ENCODE measurements at regions not wholly inside any gene's neighbourhood (a gene's known extent, or its start where the extent isn't known, plus 50 kb on each side); places are given as distances from the start of the nearest gene placed in this dataset.
"Not testable (repeated sequence)": the region's sequence is repeated elsewhere in the genome, so short reads cannot be mapped to it uniquely, and the experiment has no call there.

DNA sequence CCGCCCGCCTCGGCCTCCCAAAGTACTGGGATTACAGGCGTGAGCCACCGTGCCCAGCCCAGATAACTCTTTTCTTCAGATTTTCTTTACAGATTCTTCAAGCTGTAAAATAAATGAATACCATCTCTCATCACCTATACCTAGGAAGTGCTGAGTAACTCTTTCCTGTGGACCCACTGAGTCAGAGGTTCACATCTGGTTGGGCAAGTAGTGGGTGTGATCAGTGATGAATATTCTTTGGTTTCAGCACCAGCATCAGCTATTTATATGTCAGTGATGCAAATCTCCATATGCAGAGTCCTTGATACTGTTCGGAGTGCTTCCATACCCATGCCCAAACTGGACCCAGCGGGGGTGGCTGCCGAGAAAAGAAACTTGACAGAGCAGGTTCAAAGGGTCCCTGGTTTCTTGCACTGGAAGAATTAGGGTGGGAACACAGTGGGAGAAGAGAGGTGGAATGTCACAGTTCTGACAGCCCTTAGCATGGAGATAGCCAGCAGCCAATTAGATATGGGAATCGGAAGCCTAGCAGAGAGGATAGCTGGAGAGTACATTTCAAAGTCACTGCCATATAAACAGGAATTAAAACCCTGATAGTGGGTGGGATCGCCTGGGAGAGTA, 64.9 kb upstream of the DDR1 start:
- POLR2A ChIA-PET, result interaction anchor here (0.9 to 2.4 kb wide), 2 partner anchors 52 to 76 kb away, joined by 5 to 7 read pairs; partner anchors contain the start of gene IER3
- H3K9me3 Mint-ChIP-seq (ENCODE audit: insufficient read depth), result peaks cover 7% of the 10 kb centered on the region
- no peak overlapping the region for H3K27ac Mint-ChIP-seq
- no peak for ATAC-seq
- CTCF ChIA-PET, result interaction anchor here (0.7 to 5.4 kb wide), 13 partner anchors 10 to 268 kb away, joined by 3 to 38 read pairs (median 5); partner anchors contain the start of genes IER3 and VARS2
- no peaks in the 10 kb centered on the region for H3K27me3 Mint-ChIP-seq (ENCODE audit: low read depth)
- H3K36me3 Mint-ChIP-seq (ENCODE audit: low read depth), result peaks cover 68% of the 10 kb centered on the region
- DNase-seq, result no peak
- peaks cover 64% of the 10 kb centered on the region for H3K4me1 Mint-ChIP-seq (ENCODE audit: low read depth)
- no peak overlapping the region for H3K4me3 Mint-ChIP-seq

DNA sequence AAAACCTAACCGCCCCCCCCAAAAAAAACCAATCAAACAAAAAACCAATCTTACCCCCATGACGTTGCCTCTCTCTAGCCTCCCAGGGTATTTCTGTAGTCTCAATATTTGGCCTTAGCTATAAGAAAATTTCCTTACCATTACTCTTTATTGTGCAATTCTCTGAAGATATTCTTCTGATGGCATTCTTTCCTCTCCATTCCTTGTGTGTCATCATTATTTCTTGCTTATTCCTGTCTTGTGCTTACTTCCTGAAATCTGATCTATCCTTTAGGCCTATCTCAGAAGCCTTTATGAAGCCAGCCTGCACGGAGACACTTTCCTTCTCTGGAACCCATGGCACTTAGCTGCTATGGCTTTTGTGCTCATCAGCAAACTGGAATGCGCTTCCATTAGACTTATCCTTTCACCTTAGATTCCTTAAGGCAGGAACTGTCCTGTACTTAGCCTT, 65.9 kb upstream of the DDR1 start:
- Mint-ChIP-seq H3K4me1 (ENCODE audit: low read depth) (peaks cover 69% of the 10 kb centered on the region), H3K4me3 (no peak overlapping the region), H3K27me3 (ENCODE audit: low read depth) (no peaks in the 10 kb centered on the region), H3K9me3 (ENCODE audit: insufficient read depth) (peaks cover 7% of the 10 kb centered on the region), H3K27ac (no peak overlapping the region), H3K36me3 (ENCODE audit: low read depth) (peaks cover 67% of the 10 kb centered on the region)
- CTCF ChIA-PET, result interaction anchor here (1.1 to 5.4 kb wide), 3 partner anchors 11 to 65 kb away, joined by 4 to 38 read pairs (median 4); no protein-coding TSS in a partner anchor
- POLR2A ChIA-PET, result interaction anchor here (2.4 kb wide), 1 partner anchor 75 kb away, joined by 7 read pairs; the partner anchor contains the start of gene IER3
- no peak for DNase-seq
- ATAC-seq, result no peak

DNA sequence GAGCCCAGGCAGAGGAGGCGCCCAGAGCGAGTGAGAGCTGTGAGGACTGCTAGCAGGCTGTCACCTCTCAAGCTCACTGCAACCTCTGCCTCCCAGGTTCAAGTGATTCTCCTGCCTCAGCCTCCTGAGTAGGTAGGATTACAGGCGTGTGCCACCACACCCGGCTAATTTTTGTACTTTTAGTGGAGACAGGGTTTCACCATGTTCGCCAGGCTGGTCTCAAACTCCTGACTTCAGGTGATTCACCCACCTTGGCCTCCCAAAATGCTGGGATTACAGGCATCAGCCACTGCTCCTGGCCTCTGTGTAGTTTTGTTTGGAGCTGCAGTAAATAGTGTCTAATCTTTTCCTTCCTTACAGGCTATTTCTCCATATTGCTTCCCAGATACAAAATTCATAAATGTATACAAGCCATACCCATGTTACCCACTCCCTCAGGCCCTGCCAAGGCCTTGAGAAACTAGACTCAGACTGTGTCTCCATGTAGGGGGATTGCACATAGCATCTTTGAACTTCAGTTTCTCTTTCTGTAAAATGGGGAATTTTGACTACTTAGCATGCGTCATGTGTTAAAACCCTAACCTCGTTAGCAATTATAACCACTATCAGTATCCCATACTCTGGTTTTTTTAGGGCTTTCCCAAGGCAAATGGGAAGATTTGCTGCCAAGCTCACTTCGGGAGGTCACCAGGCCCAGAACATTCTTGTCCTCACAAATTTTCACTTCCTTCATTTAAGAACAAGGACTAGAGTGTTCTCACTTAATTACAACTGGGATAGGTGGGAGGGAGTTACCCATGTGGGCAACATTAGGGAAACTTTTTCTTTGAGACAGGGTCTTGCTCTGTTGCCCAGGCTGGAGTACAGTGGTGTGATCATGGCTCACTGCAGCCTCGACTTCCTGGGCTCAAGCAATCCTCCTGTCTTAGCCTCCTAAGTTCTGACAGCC, 67.3 kb upstream of the DDR1 start:
- peaks cover 66% of the 10 kb centered on the region for H3K36me3 Mint-ChIP-seq (ENCODE audit: low read depth)
- no peak for ATAC-seq
- POLR2A ChIA-PET, result no interaction called here
- H3K27ac Mint-ChIP-seq, result peak overlapping the region; percentile 86
- peaks cover 7% of the 10 kb centered on the region for H3K9me3 Mint-ChIP-seq (ENCODE audit: insufficient read depth)
- DNase-seq, result no peak
- CTCF ChIA-PET, result no interaction called here
- H3K4me3 Mint-ChIP-seq, result no peak overlapping the region
- no peaks in the 10 kb centered on the region for H3K27me3 Mint-ChIP-seq (ENCODE audit: low read depth)
- peaks cover 74% of the 10 kb centered on the region for H3K4me1 Mint-ChIP-seq (ENCODE audit: low read depth)

DNA sequence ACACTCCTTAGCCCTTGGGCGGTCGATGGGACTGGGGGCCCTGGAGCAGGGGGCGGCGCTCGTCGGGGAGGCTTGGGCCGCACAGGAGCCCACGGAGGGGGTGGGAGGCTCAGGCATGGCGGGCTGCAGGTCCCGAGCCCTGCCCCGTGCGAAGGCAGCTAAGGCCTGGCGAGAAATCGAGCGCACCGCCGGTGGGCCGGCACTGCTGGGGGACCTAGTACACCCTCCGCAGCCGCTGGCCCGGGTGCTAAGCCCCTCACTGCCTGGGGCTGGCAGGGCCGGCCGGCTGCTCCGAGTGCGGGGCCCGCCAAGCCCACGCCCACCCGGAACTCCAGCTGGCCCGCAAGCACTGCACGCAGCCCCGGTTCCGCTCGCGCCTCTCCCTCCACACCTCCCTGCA, 68.0 kb upstream of the DDR1 start:
- H3K4me1 Mint-ChIP-seq (ENCODE audit: low read depth), result peaks cover 74% of the 10 kb centered on the region
- H3K9me3 Mint-ChIP-seq (ENCODE audit: insufficient read depth), result not testable (repeated sequence)

DNA sequence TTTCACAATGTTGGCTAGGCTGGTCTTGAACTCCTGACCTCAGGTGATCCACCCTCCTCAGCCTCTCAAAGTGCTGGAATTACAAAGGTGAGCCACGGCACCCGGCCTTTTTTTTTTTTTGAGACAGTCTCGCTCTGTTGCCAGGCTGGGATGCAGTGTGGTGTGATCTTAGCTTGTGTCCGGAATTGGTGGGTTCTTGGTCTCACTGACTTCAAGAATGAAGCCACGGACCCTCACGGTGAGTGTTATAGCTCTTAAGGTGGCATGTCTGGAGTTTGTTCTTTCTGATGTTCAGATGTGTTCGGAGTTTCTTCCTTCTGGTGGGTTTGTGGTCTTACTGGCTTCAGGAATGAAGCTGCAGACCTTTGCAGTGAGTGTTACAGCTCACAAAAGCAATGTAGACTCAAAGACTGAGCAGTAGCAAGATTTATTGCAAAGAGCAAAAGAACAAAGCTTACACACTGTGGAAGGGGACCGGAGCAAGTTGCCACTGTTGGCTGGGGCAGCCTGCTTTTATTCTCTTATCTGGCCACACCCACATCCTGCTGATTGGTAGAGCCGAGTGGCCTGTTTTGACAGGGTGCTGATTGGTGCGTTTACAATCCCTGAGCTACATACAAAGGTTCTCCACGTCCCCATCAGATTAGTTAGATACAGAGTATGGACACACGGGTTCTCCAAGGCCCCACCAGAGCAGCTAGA, 69.1 kb upstream of the DDR1 start:
- H3K27ac Mint-ChIP-seq, result peak overlapping the region; percentile 71
- ChIA-PET CTCF (interaction anchor here (0.8 to 1.2 kb wide), 3 partner anchors 13 to 78 kb away, joined by 3 to 4 read pairs (median 3); no protein-coding TSS in a partner anchor), POLR2A (interaction anchor here (0.9 to 2.3 kb wide), 9 partner anchors 14 to 78 kb away, joined by 3 to 8 read pairs (median 3); partner anchors contain the start of gene IER3)
- not testable (repeated sequence) for ATAC-seq; DNase-seq; H3K4me3 Mint-ChIP-seq; H3K9me3 Mint-ChIP-seq (ENCODE audit: insufficient read depth); H3K27me3 Mint-ChIP-seq (ENCODE audit: low read depth)
- peaks cover 79% of the 10 kb centered on the region for H3K4me1 Mint-ChIP-seq (ENCODE audit: low read depth)
- H3K36me3 Mint-ChIP-seq (ENCODE audit: low read depth), result peaks cover 59% of the 10 kb centered on the region

More for the DNA sequence above, 68.0 kb upstream of the DDR1 start:
- DNase-seq; ATAC-seq; H3K27ac Mint-ChIP-seq; H3K27me3 Mint-ChIP-seq (ENCODE audit: low read depth); H3K4me3 Mint-ChIP-seq; CTCF ChIA-PET: not testable (repeated sequence)
- POLR2A ChIA-PET, result interaction anchor here (1.1 to 2.3 kb wide), 3 partner anchors 16 to 72 kb away, joined by 3 to 8 read pairs (median 4); partner anchors contain the start of gene IER3
- H3K36me3 Mint-ChIP-seq (ENCODE audit: low read depth), result peaks cover 63% of the 10 kb centered on the region

DNA sequence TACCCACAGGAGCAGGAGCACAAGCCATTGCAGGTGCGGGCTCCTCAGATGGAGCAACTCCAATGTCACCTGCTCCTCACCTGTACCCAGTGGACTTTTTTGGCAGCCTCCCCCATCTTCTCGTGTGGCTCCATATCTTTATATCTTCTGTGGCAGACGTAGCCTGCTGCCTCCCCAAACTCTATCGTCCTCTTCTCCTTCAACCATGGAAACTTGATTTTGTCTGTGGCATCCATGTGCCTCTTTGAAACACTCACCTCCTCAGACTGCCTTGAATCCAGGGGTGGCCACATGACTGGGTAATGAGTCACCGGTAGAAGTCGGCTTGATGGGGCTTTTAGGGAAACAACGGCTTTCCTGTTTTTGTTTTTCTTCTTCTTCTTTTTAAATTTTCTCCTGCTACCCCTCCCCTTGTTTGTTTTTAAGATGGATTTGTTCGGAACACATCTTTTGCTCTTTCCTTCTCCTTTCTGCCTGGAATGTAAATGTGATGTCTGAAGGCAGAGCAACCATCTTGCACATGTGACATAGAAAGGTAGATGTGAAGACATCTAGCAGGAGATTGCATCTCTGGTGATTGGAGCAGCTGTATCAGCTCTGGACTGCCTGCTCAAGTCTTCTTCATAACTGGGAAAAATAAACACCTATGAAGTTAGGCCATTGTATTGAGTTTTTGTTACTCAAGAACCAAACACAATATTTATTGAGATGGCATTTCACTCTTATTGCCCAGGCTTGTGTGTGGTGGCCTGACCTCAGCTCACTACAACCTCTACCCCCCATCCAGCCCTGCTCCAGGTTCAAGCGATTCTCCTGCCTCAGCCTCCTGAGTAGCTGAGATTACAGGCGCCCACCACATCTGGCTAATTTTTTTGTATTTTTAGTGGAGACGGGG, 69.9 kb upstream of the DDR1 start:
- peak; percentile 62 for DNase-seq
- CTCF ChIA-PET, result interaction anchor here (0.8 to 2.3 kb wide), 4 partner anchors 8 to 78 kb away, joined by 3 to 8 read pairs (median 4); no protein-coding TSS in a partner anchor
- peaks cover 78% of the 10 kb centered on the region for H3K4me1 Mint-ChIP-seq (ENCODE audit: low read depth)
- no peaks in the 10 kb centered on the region for H3K27me3 Mint-ChIP-seq (ENCODE audit: low read depth)
- peaks cover 7% of the 10 kb centered on the region for H3K9me3 Mint-ChIP-seq (ENCODE audit: insufficient read depth)
- POLR2A ChIA-PET, result interaction anchor here (0.9 to 2.3 kb wide), 8 partner anchors 15 to 77 kb away, joined by 3 to 8 read pairs (median 3); partner anchors contain the start of genes DDR1 and IER3
- ATAC-seq, result peak; percentile 77
- H3K4me3 Mint-ChIP-seq, result no peak overlapping the region
- peaks cover 55% of the 10 kb centered on the region for H3K36me3 Mint-ChIP-seq (ENCODE audit: low read depth)
- peak overlapping the region; percentile 84 for H3K27ac Mint-ChIP-seq

DNA sequence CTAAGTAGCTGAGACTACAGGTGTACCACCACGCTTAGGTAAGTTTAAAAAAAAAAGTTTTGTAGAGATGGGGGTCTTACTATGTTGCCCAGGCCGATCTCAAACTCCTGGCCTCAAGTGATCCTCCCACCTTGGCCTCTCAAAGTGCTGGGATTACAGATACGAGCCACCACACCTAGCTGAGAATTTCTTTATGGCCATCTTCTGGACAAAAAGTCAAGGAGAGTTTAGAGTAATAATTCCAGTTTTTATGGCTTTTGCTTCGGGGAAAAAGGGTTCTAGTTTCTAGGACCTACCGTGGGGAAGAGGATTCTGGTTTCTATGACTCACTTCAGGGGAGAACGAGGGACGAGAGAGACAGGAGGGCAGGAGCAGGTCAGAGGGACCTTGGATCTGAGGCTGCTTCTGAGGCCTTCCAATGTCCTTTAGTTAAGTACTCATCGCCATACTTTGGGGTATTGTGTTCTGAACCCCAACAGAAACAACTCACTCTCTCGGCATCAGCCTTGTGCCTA, 69.3 kb upstream of the IER3 start:
- POLR2A ChIA-PET, result interaction anchor here (1.2 to 1.6 kb wide), 3 partner anchors 25 to 71 kb away, joined by 3 to 9 read pairs (median 3); partner anchors contain the start of gene DDR1
- CTCF ChIA-PET, result interaction anchor here (0.8 to 5.4 kb wide), 7 partner anchors 8 to 271 kb away, joined by 3 to 26 read pairs (median 4); partner anchors contain the start of gene IER3
- no peaks in the 10 kb centered on the region for H3K27me3 Mint-ChIP-seq (ENCODE audit: low read depth)
- H3K36me3 Mint-ChIP-seq (ENCODE audit: low read depth), result peaks cover 54% of the 10 kb centered on the region
- peak overlapping the region; percentile 84 for H3K27ac Mint-ChIP-seq
- H3K4me3 Mint-ChIP-seq, result no peak overlapping the region
- H3K9me3 Mint-ChIP-seq (ENCODE audit: insufficient read depth), result peaks cover 7% of the 10 kb centered on the region
- H3K4me1 Mint-ChIP-seq (ENCODE audit: low read depth), result peaks cover 73% of the 10 kb centered on the region
- no peak for ATAC-seq
- no peak for DNase-seq

DNA sequence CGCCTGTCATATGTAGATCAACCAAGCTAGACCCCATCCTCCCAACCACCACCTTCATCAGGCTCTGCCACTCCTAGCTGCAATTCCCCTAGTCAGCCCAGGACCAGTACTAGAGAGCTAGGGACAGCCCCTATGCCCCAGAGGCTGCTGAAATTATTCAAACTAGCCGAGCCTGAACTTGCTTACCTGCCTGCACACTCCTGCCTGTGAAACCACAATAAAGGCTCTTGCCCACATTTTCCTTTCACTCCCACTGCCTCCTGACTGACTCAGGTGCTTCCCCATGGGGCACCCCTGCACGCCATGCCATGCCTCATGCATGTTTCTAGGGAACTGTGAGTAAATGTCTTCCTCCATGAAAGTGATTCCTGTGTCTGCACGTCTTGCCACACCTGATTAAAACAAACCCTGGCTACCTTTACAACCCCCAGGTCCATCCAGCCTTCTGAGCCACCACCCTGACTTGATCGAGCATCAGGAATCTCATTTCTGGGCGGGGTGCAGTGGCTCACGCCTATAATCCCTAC, 66.5 kb upstream of the IER3 start:
- ChIA-PET CTCF (interaction anchor here (1.2 to 5.4 kb wide), 7 partner anchors 10 to 80 kb away, joined by 3 to 26 read pairs (median 5); no protein-coding TSS in a partner anchor), POLR2A (no interaction called here)
- DNase-seq (peak; percentile 62), ATAC-seq (peak; percentile 72)
- Mint-ChIP-seq H3K9me3 (ENCODE audit: insufficient read depth) (peaks cover 10% of the 10 kb centered on the region), H3K4me1 (ENCODE audit: low read depth) (peaks cover 79% of the 10 kb centered on the region), H3K4me3 (no peak overlapping the region), H3K27ac (peak overlapping the region; percentile 71), H3K27me3 (ENCODE audit: low read depth) (no peaks in the 10 kb centered on the region), H3K36me3 (ENCODE audit: low read depth) (peaks cover 46% of the 10 kb centered on the region)

DNA sequence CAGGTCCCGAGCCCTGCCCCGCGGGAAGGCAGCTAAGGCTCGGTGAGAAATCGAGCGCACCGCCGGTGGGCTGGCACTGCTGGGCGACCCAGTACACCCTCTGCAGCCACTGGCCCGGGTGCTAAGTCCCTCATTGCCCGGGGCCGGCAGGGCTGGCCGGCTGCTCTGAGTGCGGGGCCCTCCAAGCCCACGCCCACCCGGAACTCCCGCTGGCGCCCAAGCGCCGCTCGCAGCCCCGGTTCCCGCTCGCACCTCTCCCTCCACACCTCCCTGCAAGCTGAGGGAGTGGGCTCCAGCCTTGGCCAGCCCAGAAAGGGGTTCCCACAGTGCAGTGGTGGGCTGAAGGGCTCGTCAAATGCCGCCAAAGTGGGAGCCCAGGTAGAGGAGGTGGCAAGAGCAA, 63.2 kb upstream of the IER3 start:
- H3K4me1 Mint-ChIP-seq (ENCODE audit: low read depth), result peaks cover 70% of the 10 kb centered on the region
- H3K4me3 Mint-ChIP-seq, result not testable (repeated sequence)

More for the DNA sequence above, 63.2 kb upstream of the IER3 start:
- H3K27ac Mint-ChIP-seq; ATAC-seq; H3K27me3 Mint-ChIP-seq (ENCODE audit: low read depth); DNase-seq; CTCF ChIA-PET; POLR2A ChIA-PET: not testable (repeated sequence)
- Mint-ChIP-seq H3K36me3 (ENCODE audit: low read depth) (peaks cover 35% of the 10 kb centered on the region), H3K9me3 (ENCODE audit: insufficient read depth) (peaks cover 16% of the 10 kb centered on the region)
